AG09319 (cell line): ENCODE measurements at regions not wholly inside any gene's neighbourhood (a gene's known extent, or its start where the extent isn't known, plus 50 kb on each side); places are given as distances from the start of the nearest gene placed in this dataset.

Experiments used
- DNase-seq: peaks from one replicate; pipeline ENCODE4 v3.0.0-alpha.2; 2010; ENCODE audit warnings: low read depth; ENCODE audit errors: extremely low read depth
- CTCF ChIP-seq: IDR thresholded peaks from 2 replicates; pipeline ENCODE4 v1.5.1; 2011; ENCODE audit warnings: low read depth, mild to moderate bottlenecking, inconsistent platforms, low read length, moderate library complexity

- DNase-seq, result no peak
- TF ChIP-seq CTCF, result no peak
Observed at GRCh38 chr6:164101859-164102258, 687.3 kb downstream of the QKI start.

GRCh38 chr6:164099269-164099865 lies 684.8 kb downstream of the QKI start:
- TF ChIP-seq CTCF, result no peak

GRCh38 chr6:164098857-164099267 lies 684.3 kb downstream of the QKI start:
- no peak for DNase-seq
- TF ChIP-seq CTCF, result no peak

More at GRCh38 chr6:164099269-164099865, 684.8 kb downstream of the QKI start:
- no peak for DNase-seq

DNA sequence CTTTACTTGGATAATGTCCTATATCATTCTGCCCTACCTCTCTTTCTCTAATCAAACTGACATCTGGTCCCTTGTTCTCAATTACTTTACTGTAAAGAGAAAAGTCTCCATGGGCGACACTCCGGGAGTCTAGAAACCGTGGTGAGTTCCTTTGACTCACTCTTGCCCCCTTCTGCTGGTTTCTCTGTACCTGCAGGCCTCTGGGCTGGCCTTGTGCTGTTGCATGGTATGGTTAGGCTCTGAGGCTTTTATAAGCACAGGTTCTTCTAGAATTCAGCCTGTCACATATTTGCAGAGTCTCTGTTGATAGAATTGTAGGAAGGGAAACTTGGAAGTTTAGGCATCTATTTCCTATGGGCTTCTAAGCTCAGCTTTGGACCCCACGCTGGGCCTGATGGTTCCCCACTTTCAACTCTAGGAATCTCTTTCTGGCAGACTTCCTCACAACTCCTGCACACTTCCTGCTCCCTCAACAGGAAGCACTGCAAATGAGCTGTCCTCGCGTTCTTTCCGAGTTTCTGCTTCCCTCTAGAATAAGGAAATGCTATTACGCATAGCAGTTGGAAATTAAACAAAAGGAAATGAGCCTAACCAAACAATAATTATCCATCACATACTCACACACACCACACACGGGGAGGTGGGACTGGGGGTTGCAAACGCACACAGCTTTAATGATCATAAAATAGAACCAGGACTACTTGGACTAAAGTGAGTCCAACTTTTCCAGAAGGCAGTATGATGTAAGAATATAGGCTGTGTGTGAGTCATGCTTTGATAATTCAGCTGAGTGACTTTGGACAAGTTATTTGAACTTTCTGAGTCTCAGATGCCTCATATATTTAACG lies 683.3 kb downstream of the QKI start:
- TF ChIP-seq CTCF, result no peak
- no peak for DNase-seq

DNA sequence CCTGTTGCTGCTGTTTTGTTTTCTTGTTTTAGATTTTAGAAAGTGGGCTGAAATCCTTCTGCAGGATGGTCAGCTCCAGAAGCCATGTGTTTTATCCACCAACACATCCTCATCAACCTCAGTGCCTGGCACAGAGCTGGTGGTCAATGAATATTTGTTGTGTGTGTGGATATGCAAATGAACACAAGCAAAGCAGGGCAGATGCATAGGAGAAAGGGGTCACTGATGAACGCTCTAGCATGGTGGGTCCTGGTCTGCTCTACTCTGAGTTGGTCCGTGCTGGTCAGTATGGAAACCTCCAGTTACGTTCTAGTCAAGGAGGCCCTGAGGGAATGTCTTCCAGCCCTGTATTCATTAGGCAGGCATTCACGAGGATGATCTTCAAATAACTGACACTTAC lies 682.5 kb downstream of the QKI start:
- no peak for DNase-seq
- no peak for TF ChIP-seq CTCF

GRCh38 chr6:164095056-164095455 lies 680.5 kb downstream of the QKI start:
- no peak for DNase-seq
- no peak for TF ChIP-seq CTCF

- TF ChIP-seq CTCF, result no peak
- no peak for DNase-seq
Observed at GRCh38 chr6:164087870-164088269, 673.4 kb downstream of the QKI start.
